Muscle of leg (tissue), 3 donors: ENCODE measurements at regions not wholly inside any gene's neighbourhood (a gene's known extent, or its start where the extent isn't known, plus 50 kb on each side); places are given as distances from the start of the nearest gene placed in this dataset.

Experiments
- DNase-seq: peaks from one replicate; pipeline ENCODE4 v3.0.0; 2013
- H3K27ac ChIP-seq: one replicate; pipeline ENCODE4 v1.5.1; 2013; ENCODE audit warnings: mild to moderate bottlenecking, low read length, control low read depth
- H3K27me3 ChIP-seq: one replicate; pipeline ENCODE4 v1.6.1; 2013; ENCODE audit warnings: low read length; ENCODE audit not compliant: control insufficient read depth, insufficient read depth
- H3K36me3 ChIP-seq: one replicate; pipeline ENCODE4 v1.6.1; 2013; ENCODE audit warnings: low read length; ENCODE audit not compliant: control insufficient read depth, insufficient read depth
- H3K4me1 ChIP-seq: one replicate; pipeline ENCODE4 v1.6.1; 2013; ENCODE audit warnings: low read length; ENCODE audit not compliant: control insufficient read depth, insufficient read depth
- H3K4me3 ChIP-seq: one replicate; pipeline ENCODE4 v1.5.1; 2013; ENCODE audit warnings: low read length, control low read depth
- H3K9me3 ChIP-seq: replicated peaks from 2 replicates; pipeline ENCODE4 v1.6.1; 2013; ENCODE audit warnings: low read depth, low read length; ENCODE audit not compliant: control insufficient read depth
- WGBS: methylation state at CpG from one replicate; pipeline ENCODE4 v1.1.5; 2013; ENCODE audit warnings: missing lambda C conversion rate; ENCODE audit not compliant: insufficient coverage; 5-methylcytosine and 5-hydroxymethylcytosine counted together

- Histone ChIP-seq H3K36me3 (no peaks in the 10 kb centered on the region), H3K4me1 (peaks cover 13% of the 10 kb centered on the region), H3K9me3 (no peaks in the 10 kb centered on the region), H3K27ac (no peak overlapping the region), H3K4me3 (no peak overlapping the region), H3K27me3 (no peaks in the 10 kb centered on the region)
- DNase-seq = no peak
- no CpG with 5 or more reads among the region's 6 CpGs for WGBS
These were observed 999.4 kb downstream of the UQCRFS1 start for GRCh38 chr19:28213470-28214082.

GRCh38 chr19:28210886-28211285 lies 1002.1 kb downstream of the UQCRFS1 start:
- Histone ChIP-seq H3K36me3 (no peaks in the 10 kb centered on the region), H3K9me3 (no peaks in the 10 kb centered on the region), H3K4me1 (peaks cover 26% of the 10 kb centered on the region), H3K4me3 (no peak overlapping the region), H3K27ac (no peak overlapping the region), H3K27me3 (no peaks in the 10 kb centered on the region)
- DNase-seq = peak; percentile 77
- WGBS = 35% methylated on average over 2 of the region's 2 CpGs

GRCh38 chr19:28208745-28209144 lies 1004.2 kb downstream of the UQCRFS1 start:
- no peak for DNase-seq
- Histone ChIP-seq H3K9me3 (no peaks in the 10 kb centered on the region), H3K4me3 (no peak overlapping the region), H3K27me3 (no peaks in the 10 kb centered on the region), H3K27ac (no peak overlapping the region), H3K36me3 (no peaks in the 10 kb centered on the region), H3K4me1 (peaks cover 26% of the 10 kb centered on the region)
- WGBS = 82% methylated on average over 10 of the region's 10 CpGs

GRCh38 chr19:28207244-28207643 lies 1005.7 kb downstream of the UQCRFS1 start:
- no peaks in the 10 kb centered on the region for H3K36me3 ChIP-seq
- H3K27me3 ChIP-seq = no peaks in the 10 kb centered on the region
- no peaks in the 10 kb centered on the region for H3K9me3 ChIP-seq
- 75% methylated on average over 4 of the region's 7 CpGs for WGBS
- H3K4me3 ChIP-seq = no peak overlapping the region
- no peak overlapping the region for H3K27ac ChIP-seq
- H3K4me1 ChIP-seq = peaks cover 26% of the 10 kb centered on the region
- no peak for DNase-seq

GRCh38 chr19:28201462-28201943 lies 1011.4 kb downstream of the UQCRFS1 start:
- Histone ChIP-seq H3K36me3 (no peaks in the 10 kb centered on the region), H3K27ac (no peak overlapping the region), H3K27me3 (no peaks in the 10 kb centered on the region), H3K9me3 (no peaks in the 10 kb centered on the region), H3K4me1 (peaks cover 10% of the 10 kb centered on the region), H3K4me3 (no peak overlapping the region)
- no peak for DNase-seq
- 87% methylated on average over 2 of the region's 5 CpGs for WGBS

GRCh38 chr19:28199323-28199722 lies 1013.6 kb downstream of the UQCRFS1 start:
- WGBS = 80% methylated on average over 6 of the region's 6 CpGs

GRCh38 chr19:28196961-28197360 lies 1016.0 kb downstream of the UQCRFS1 start:
- 41% methylated on average over 6 of the region's 7 CpGs for WGBS
- no peak overlapping the region for H3K4me3 ChIP-seq

More at GRCh38 chr19:28199323-28199722, 1013.6 kb downstream of the UQCRFS1 start:
- Histone ChIP-seq H3K9me3 (no peaks in the 10 kb centered on the region), H3K36me3 (no peaks in the 10 kb centered on the region), H3K27me3 (no peaks in the 10 kb centered on the region), H3K4me1 (peaks cover 18% of the 10 kb centered on the region), H3K4me3 (no peak overlapping the region), H3K27ac (no peak overlapping the region)
- DNase-seq = no peak

GRCh38 chr19:28196101-28196500 lies 1016.9 kb downstream of the UQCRFS1 start:
- Histone ChIP-seq H3K36me3 (no peaks in the 10 kb centered on the region), H3K9me3 (no peaks in the 10 kb centered on the region), H3K4me3 (no peak overlapping the region), H3K4me1 (peaks cover 18% of the 10 kb centered on the region), H3K27me3 (no peaks in the 10 kb centered on the region), H3K27ac (no peak overlapping the region)
- WGBS = 14% methylated on average over 1 of the region's 3 CpGs
- DNase-seq = no peak

More at GRCh38 chr19:28196961-28197360, 1016.0 kb downstream of the UQCRFS1 start:
- DNase-seq = peak; percentile 36
- Histone ChIP-seq H3K27me3 (no peaks in the 10 kb centered on the region), H3K36me3 (no peaks in the 10 kb centered on the region), H3K4me1 (peaks cover 18% of the 10 kb centered on the region), H3K9me3 (no peaks in the 10 kb centered on the region), H3K27ac (no peak overlapping the region)

- Histone ChIP-seq H3K9me3 (no peaks in the 10 kb centered on the region), H3K27ac (no peak overlapping the region), H3K36me3 (no peaks in the 10 kb centered on the region), H3K27me3 (no peaks in the 10 kb centered on the region), H3K4me3 (no peak overlapping the region), H3K4me1 (no peaks in the 10 kb centered on the region)
- 34% methylated on average over 2 of the region's 3 CpGs for WGBS
- no peak for DNase-seq
These were observed 1027.3 kb downstream of the UQCRFS1 start for GRCh38 chr19:28185646-28186045.

- H3K4me1 ChIP-seq = no peaks in the 10 kb centered on the region
- H3K36me3 ChIP-seq = no peaks in the 10 kb centered on the region
- H3K27me3 ChIP-seq = no peaks in the 10 kb centered on the region
- no peak for DNase-seq
- no peaks in the 10 kb centered on the region for H3K9me3 ChIP-seq
- H3K4me3 ChIP-seq = no peak overlapping the region
- no peak overlapping the region for H3K27ac ChIP-seq
These were observed 1028.0 kb downstream of the UQCRFS1 start for GRCh38 chr19:28184997-28185396.

GRCh38 chr19:28176193-28176592 lies 1036.8 kb downstream of the UQCRFS1 start:
- WGBS = 0% methylated on average over 1 of the region's 1 CpG
- no peaks in the 10 kb centered on the region for H3K27me3 ChIP-seq
- DNase-seq = no peak

More at GRCh38 chr19:28176193-28176592, 1036.8 kb downstream of the UQCRFS1 start:
- H3K9me3 ChIP-seq = peaks cover 3% of the 10 kb centered on the region
- no peaks in the 10 kb centered on the region for H3K36me3 ChIP-seq
- no peak overlapping the region for H3K27ac ChIP-seq
- H3K4me3 ChIP-seq = no peak overlapping the region
- no peaks in the 10 kb centered on the region for H3K4me1 ChIP-seq
